Mesodermal cell (in vitro differentiated cells): ENCODE measurements at regions not wholly inside any gene's neighbourhood (a gene's known extent, or its start where the extent isn't known, plus 50 kb on each side); places are given as distances from the start of the nearest gene placed in this dataset.

ENCODE experiments used
- H3K27ac ChIP-seq: 2 replicates; pipeline ENCODE4 v1.7.0; 2013; ENCODE audit warnings: mild to moderate bottlenecking, low read depth, low read length, moderate library complexity; ENCODE audit not compliant: severe bottlenecking
- H3K36me3 ChIP-seq: 2 replicates; pipeline ENCODE4 v1.7.1; 2013; ENCODE audit warnings: mild to moderate bottlenecking, low read length, moderate library complexity; ENCODE audit not compliant: control insufficient read depth, insufficient read depth
- H3K4me1 ChIP-seq: one replicate; pipeline ENCODE4 v1.7.1; 2013; ENCODE audit warnings: mild to moderate bottlenecking, low read length; ENCODE audit not compliant: insufficient read depth, control insufficient read depth, poor library complexity, severe bottlenecking
- H3K4me3 ChIP-seq: 2 replicates; pipeline ENCODE4 v1.7.0; 2013; ENCODE audit warnings: low read length, control low read depth, mild to moderate bottlenecking; ENCODE audit not compliant: insufficient read depth, poor library complexity, severe bottlenecking; ENCODE audit errors: extremely low read depth
- H3K9me3 ChIP-seq: 2 replicates; pipeline ENCODE4 v1.7.1; 2013; ENCODE audit warnings: mild to moderate bottlenecking, low read length, moderate library complexity; ENCODE audit not compliant: control insufficient read depth
- WGBS, 2 experiments: methylation state at CpG; one replicate each; pipeline ENCODE4 v1.1.5; 2013; ENCODE audit warnings: missing lambda C conversion rate in 2 of 2; ENCODE audit not compliant: insufficient coverage in 2 of 2; 5-methylcytosine and 5-hydroxymethylcytosine counted together

- WGBS, 2 experiments = 87 to 89% methylated on average over 3 of the region's 3 CpGs
- H3K4me3 ChIP-seq = no peak overlapping the region
- H3K4me1 ChIP-seq = peaks cover 6% of the 10 kb centered on the region
- H3K36me3 ChIP-seq = no peaks in the 10 kb centered on the region
- peak overlapping the region; percentile 61 for H3K27ac ChIP-seq
- H3K9me3 ChIP-seq = no peaks in the 10 kb centered on the region
Observed at GRCh38 chr10:24114556-24114955, 94.4 kb upstream of the KIAA1217 start.

GRCh38 chr10:24115403-24115802 lies 93.5 kb upstream of the KIAA1217 start:
- Histone ChIP-seq H3K27ac (peak overlapping the region; percentile 61), H3K4me1 (peaks cover 6% of the 10 kb centered on the region), H3K9me3 (no peaks in the 10 kb centered on the region), H3K4me3 (no peak overlapping the region), H3K36me3 (no peaks in the 10 kb centered on the region)
- 93 to 100% methylated on average over 1 of the region's 1 CpG for WGBS, 2 experiments

- Histone ChIP-seq H3K4me1 (peaks cover 6% of the 10 kb centered on the region), H3K36me3 (no peaks in the 10 kb centered on the region), H3K9me3 (no peaks in the 10 kb centered on the region), H3K4me3 (no peak overlapping the region), H3K27ac (peak overlapping the region; percentile 55)
- 19 to 40% methylated on average over 8 to 9 of the region's 12 CpGs for WGBS, 2 experiments
Observed at GRCh38 chr10:24118246-24118645, 90.7 kb upstream of the KIAA1217 start.

GRCh38 chr10:24119896-24120295 lies 89.0 kb upstream of the KIAA1217 start:
- H3K36me3 ChIP-seq = no peaks in the 10 kb centered on the region
- H3K4me1 ChIP-seq = peaks cover 6% of the 10 kb centered on the region
- no peak overlapping the region for H3K27ac ChIP-seq
- WGBS, 2 experiments = 93 to 95% methylated on average over 5 of the region's 5 CpGs
- no peak overlapping the region for H3K4me3 ChIP-seq
- no peaks in the 10 kb centered on the region for H3K9me3 ChIP-seq

GRCh38 chr10:24120646-24121045 lies 88.3 kb upstream of the KIAA1217 start:
- H3K36me3 ChIP-seq = no peaks in the 10 kb centered on the region
- H3K4me1 ChIP-seq = peaks cover 6% of the 10 kb centered on the region
- H3K27ac ChIP-seq = no peak overlapping the region
- H3K9me3 ChIP-seq = no peaks in the 10 kb centered on the region
- 80% methylated on average over 1 of the region's 1 CpG; no CpG with 5 or more reads in 1 of the 2 experiments for WGBS, 2 experiments
- no peak overlapping the region for H3K4me3 ChIP-seq

- H3K4me3 ChIP-seq = no peak overlapping the region
- 88% methylated on average over 1 of the region's 2 CpGs; no CpG with 5 or more reads in 1 of the 2 experiments for WGBS, 2 experiments
- no peaks in the 10 kb centered on the region for H3K36me3 ChIP-seq
- H3K9me3 ChIP-seq = no peaks in the 10 kb centered on the region
- H3K4me1 ChIP-seq = peaks cover 6% of the 10 kb centered on the region
- no peak overlapping the region for H3K27ac ChIP-seq
Observed at GRCh38 chr10:24127516-24127915, 81.4 kb upstream of the KIAA1217 start.

GRCh38 chr10:24128066-24128730 lies 80.7 kb upstream of the KIAA1217 start:
- Histone ChIP-seq H3K4me1 (peaks cover 7% of the 10 kb centered on the region), H3K27ac (no peak overlapping the region), H3K9me3 (no peaks in the 10 kb centered on the region), H3K36me3 (no peaks in the 10 kb centered on the region), H3K4me3 (no peak overlapping the region)
- 72 to 73% methylated on average over 5 of the region's 9 CpGs for WGBS, 2 experiments

- H3K4me1 ChIP-seq = peaks cover 7% of the 10 kb centered on the region
- no peaks in the 10 kb centered on the region for H3K9me3 ChIP-seq
- 100% methylated on average over 2 of the region's 3 CpGs; no CpG with 5 or more reads in 1 of the 2 experiments for WGBS, 2 experiments
- H3K27ac ChIP-seq = no peak overlapping the region
- H3K36me3 ChIP-seq = no peaks in the 10 kb centered on the region
- H3K4me3 ChIP-seq = no peak overlapping the region
Observed at GRCh38 chr10:24132741-24133140, 76.2 kb upstream of the KIAA1217 start.

GRCh38 chr10:24133835-24134234 lies 75.1 kb upstream of the KIAA1217 start:
- peaks cover 3% of the 10 kb centered on the region for H3K4me1 ChIP-seq
- H3K27ac ChIP-seq = no peak overlapping the region
- no peaks in the 10 kb centered on the region for H3K9me3 ChIP-seq
- no peak overlapping the region for H3K4me3 ChIP-seq
- H3K36me3 ChIP-seq = no peaks in the 10 kb centered on the region
- 43 to 67% methylated on average over 1 of the region's 1 CpG for WGBS, 2 experiments

GRCh38 chr10:24136070-24136469 lies 72.9 kb upstream of the KIAA1217 start:
- Histone ChIP-seq H3K36me3 (no peaks in the 10 kb centered on the region), H3K4me3 (no peak overlapping the region), H3K9me3 (peaks cover 9% of the 10 kb centered on the region), H3K4me1 (peaks cover 3% of the 10 kb centered on the region), H3K27ac (no peak overlapping the region)
- WGBS, 2 experiments = 83 to 93% methylated on average over 3 of the region's 4 CpGs

GRCh38 chr10:24147321-24147720 lies 61.6 kb upstream of the KIAA1217 start:
- WGBS, 2 experiments = 93 to 100% methylated on average over 4 of the region's 6 CpGs
- no peaks in the 10 kb centered on the region for H3K4me1 ChIP-seq
- no peak overlapping the region for H3K4me3 ChIP-seq
- H3K9me3 ChIP-seq = no peaks in the 10 kb centered on the region
- H3K27ac ChIP-seq = no peak overlapping the region
- H3K36me3 ChIP-seq = no peaks in the 10 kb centered on the region
